HCT116 (cell line): ENCODE measurements at regions not wholly inside any gene's neighbourhood (a gene's known extent, or its start where the extent isn't known, plus 50 kb on each side); places are given as distances from the start of the nearest gene placed in this dataset.

Experiments
- ATAC-seq: fragments of 200-7000 bp; cut with Tn5 transposase; 2 replicates; pipeline ENCODE4 v1.9.1; 2020; ENCODE audit warnings: mild to moderate bottlenecking, moderate library complexity
- BruUV-seq: library from RNA; stranded (reverse); fragments of 400-500 nt; replicated peaks from 2 replicates; lab custom pipeline; 2021; lab: Mats Ljungman, UMichigan
- CTCF ChIA-PET: fragments of 300-600 bp; sonication (Branson Sonifier 250); formaldehyde crosslinking; loops from one replicate; lab custom pipeline; 2021; ENCODE audit warnings: antibody characterized with exemption; lab: Charles Lee
- POLR2A ChIA-PET: fragments of 300-600, 350-600 bp; sonication (Branson Sonifier 250); formaldehyde crosslinking; loops from one replicate; lab custom pipeline; 2021; ENCODE audit warnings: antibody characterized with exemption; lab: Charles Lee
- RAD21 ChIA-PET, 2 experiments: fragments of 300-600 bp; sonication (Branson Sonifier 250); formaldehyde crosslinking; loops; one replicate each; lab custom pipeline; 2023; ENCODE audit warnings: low total read pairs in 2 of 2; ENCODE audit not compliant: uncharacterized antibody in 2 of 2, unreplicated experiment in 2 of 2, low non-redundant PET in 1 of 2; lab: Charles Lee
- DNase-seq: peaks from one replicate; pipeline ENCODE4 v3.0.0-alpha.2; 2010; ENCODE audit warnings: low read depth, low spot score
- H2AFZ ChIP-seq: fragments of 200-600 bp; shearing (Covaris generic), sonication (generic); 2 replicates; pipeline ENCODE4 v1.6.1; 2017; ENCODE audit warnings: low read depth, mixed run types, mixed read lengths, antibody characterized with exemption, low read length; ENCODE audit not compliant: poor library complexity, severe bottlenecking
- H3K27ac ChIP-seq: 2 replicates; pipeline ENCODE4 v1.5.1; 2012; ENCODE audit warnings: low read depth, low read length
- H3K27me3 ChIP-seq: fragments of 200-600 bp; sonication (generic); 2 replicates; pipeline ENCODE4 v1.6.1; 2016; ENCODE audit warnings: mixed run types, low read length, mixed read lengths; ENCODE audit not compliant: insufficient read depth
- H3K36me3 ChIP-seq, 2 experiments: fragments of 200-500 bp in 1 of 2; fragments of 200-600 bp in 1 of 2; sonication (Bioruptor generic) in 1 of 2; sonication (generic) in 1 of 2; 2 replicates each; pipeline versions ENCODE4 v1.5.1 to v1.6.1; 2014 to 2016; ENCODE audit warnings: low read length in 2 of 2, inconsistent platforms in 1 of 2, mixed read lengths in 1 of 2, mixed run types in 1 of 2; ENCODE audit not compliant: insufficient read depth in 2 of 2, control insufficient read depth in 1 of 2
- H3K4me1 ChIP-seq, 2 experiments: fragments of 200-600 bp in 1 of 2; sonication (generic) in 1 of 2; 2 replicates each; pipeline versions ENCODE4 v1.5.1 to v1.6.1; 2012 to 2017; ENCODE audit warnings: low read length in 2 of 2, inconsistent platforms in 1 of 2, mild to moderate bottlenecking in 1 of 2, mixed read lengths in 1 of 2, mixed run types in 1 of 2, moderate library complexity in 1 of 2; ENCODE audit not compliant: insufficient read depth in 2 of 2, control insufficient read depth in 1 of 2
- H3K4me2 ChIP-seq: fragments of 200-600 bp; sonication (generic); 2 replicates; pipeline ENCODE4 v1.6.1; 2017; ENCODE audit warnings: mixed run types, low read length, mixed read lengths
- H3K4me3 ChIP-seq, 2 experiments: fragments of 200-600 bp in 1 of 2; sonication (generic) in 1 of 2; replicated peaks in 1 of 2; 2 replicates each; pipeline ENCODE4 v1.5.1; 2011 to 2016; ENCODE audit warnings: low read length in 2 of 2, control low read depth in 1 of 2, low read depth in 1 of 2, mild to moderate bottlenecking in 1 of 2, mixed read lengths in 1 of 2, mixed run types in 1 of 2
- H3K79me2 ChIP-seq: fragments of 200-600 bp; sonication (generic); 2 replicates; pipeline ENCODE4 v1.6.1; 2017; ENCODE audit warnings: mild to moderate bottlenecking, mixed run types, low read length, moderate library complexity, mixed read lengths; ENCODE audit not compliant: insufficient read depth
- H3K9ac ChIP-seq: fragments of 200-600 bp; sonication (generic); 2 replicates; pipeline ENCODE4 v1.6.1; 2016; ENCODE audit warnings: low read length, mixed read lengths
- H3K9me2 ChIP-seq: fragments of 200-600 bp; sonication (generic), shearing (Covaris generic); 2 replicates; pipeline ENCODE4 v1.6.1; 2017; ENCODE audit warnings: mixed run types, mild to moderate bottlenecking, moderate library complexity; ENCODE audit not compliant: insufficient read depth
- H3K9me3 ChIP-seq, 2 experiments: fragments of 200-500 bp in 1 of 2; fragments of 200-600 bp in 1 of 2; sonication (Bioruptor generic) in 1 of 2; sonication (generic) in 1 of 2; 2 replicates each; pipeline ENCODE4 v1.6.1; 2014 to 2017; ENCODE audit warnings: low read length in 2 of 2, mixed read lengths in 2 of 2, inconsistent platforms in 1 of 2, low read depth in 1 of 2, mild to moderate bottlenecking in 1 of 2, mixed run types in 1 of 2, moderate library complexity in 1 of 2; ENCODE audit not compliant: control insufficient read depth in 1 of 2, insufficient read depth in 1 of 2
- H4K20me1 ChIP-seq: fragments of 200-600 bp; sonication (generic), shearing (Covaris generic); 2 replicates; pipeline ENCODE4 v1.6.1; 2017; ENCODE audit warnings: mixed run types, mild to moderate bottlenecking, moderate library complexity; ENCODE audit not compliant: insufficient read depth
- CEBPB ChIP-seq: IDR thresholded peaks from 2 replicates; pipeline ENCODE4 v1.6.1; 2012; ENCODE audit warnings: low read depth
- EZH2 ChIP-seq: fragments of 200-600 bp; sonication (generic); IDR thresholded peaks from 2 replicates; pipeline ENCODE4 v1.6.1; 2017; ENCODE audit warnings: antibody characterized with exemption, mixed run types
- intact Hi-C: fragments of 100-400 bp; cut with micrococcal nuclease; formaldehyde crosslinking; loops from 2 replicates; pipeline ENCODE4 v1.10.0; 2022
- TF ChIP-seq, protein P1 (sequence below): IDR thresholded peaks from 2 replicates; pipeline ENCODE4 v1.6.1; 2012

DNA sequence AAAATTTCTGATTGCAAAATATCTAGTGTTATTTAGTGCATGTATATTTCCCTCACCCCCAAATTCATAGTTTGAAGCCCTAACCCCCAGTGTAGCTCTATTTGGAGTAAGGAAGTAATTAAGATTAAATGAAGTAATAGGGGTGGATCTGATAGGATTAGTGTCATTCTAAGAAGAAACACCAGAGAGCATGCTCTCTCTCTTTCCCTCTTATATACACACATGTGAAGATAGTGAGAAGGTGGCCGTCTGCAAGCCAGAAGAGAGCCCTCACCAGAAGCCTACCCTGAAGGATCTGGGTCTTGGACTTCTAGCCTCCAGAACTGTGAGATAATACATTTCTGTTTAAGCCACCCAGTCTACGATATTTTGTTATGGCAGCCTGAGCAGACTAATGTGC lies 120.3 kb downstream of the TMEM30B start:
- no peak for TF ChIP-seq CEBPB
- TF ChIP-seq, protein P1, sequence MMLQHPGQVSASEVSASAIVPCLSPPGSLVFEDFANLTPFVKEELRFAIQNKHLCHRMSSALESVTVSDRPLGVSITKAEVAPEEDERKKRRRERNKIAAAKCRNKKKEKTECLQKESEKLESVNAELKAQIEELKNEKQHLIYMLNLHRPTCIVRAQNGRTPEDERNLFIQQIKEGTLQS = no peak
- ChIA-PET RAD21 (interaction anchor here in 1 of 2 experiments (0.6 kb wide), 1 partner anchor 14 kb away, joined by 3 read pairs; no protein-coding TSS in a partner anchor), CTCF (no interaction called here), POLR2A (no interaction called here)
- Histone ChIP-seq H3K27ac (no peak overlapping the region), H3K36me3 (no peaks in the 10 kb centered on the region), H4K20me1 (no peaks in the 10 kb centered on the region), H2AFZ (no peak overlapping the region), H3K9me3 (no peaks in the 10 kb centered on the region), H3K27me3 (no peaks in the 10 kb centered on the region), H3K9me2 (no peaks in the 10 kb centered on the region), H3K4me1 (no peaks in the 10 kb centered on the region), H3K79me2 (no peaks in the 10 kb centered on the region), H3K4me2 (no peak overlapping the region), H3K9ac (no peak overlapping the region), H3K4me3 (no peak overlapping the region)
- no TSS peak for BruUV-seq
- ATAC-seq = no peak
- no peak for DNase-seq
- intact Hi-C loops = no loop called here

DNA sequence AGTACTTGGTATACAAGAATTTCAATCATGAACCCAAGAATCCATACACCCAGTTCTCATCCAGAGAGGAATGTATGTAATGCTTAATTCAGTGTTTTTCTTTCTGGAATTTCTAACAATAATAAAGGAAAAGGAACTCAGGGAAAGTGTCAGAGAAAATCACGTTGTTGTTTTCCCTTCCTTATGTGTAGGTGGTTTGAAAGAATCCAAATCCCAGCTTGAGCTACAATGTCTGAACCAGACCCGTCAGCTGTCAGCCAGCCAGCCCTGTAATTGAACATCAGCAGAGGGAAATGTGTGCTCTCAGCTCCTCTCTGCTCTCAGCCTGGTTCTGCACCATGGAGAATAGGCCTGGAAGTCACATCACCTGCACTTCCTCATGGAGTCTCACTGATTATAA lies 126.5 kb downstream of the TMEM30B start:
- RAD21 ChIA-PET = no interaction called here

More for the DNA sequence above, 126.5 kb downstream of the TMEM30B start:
- no peaks in the 10 kb centered on the region for H3K9me3 ChIP-seq
- TF ChIP-seq EZH2 = no peak
- no peaks in the 10 kb centered on the region for H3K36me3 ChIP-seq
- H3K27me3 ChIP-seq = no peaks in the 10 kb centered on the region
- POLR2A ChIA-PET = no interaction called here
- no peaks in the 10 kb centered on the region for H4K20me1 ChIP-seq
- ATAC-seq (no peak), DNase-seq (no peak)
- H3K9ac ChIP-seq = no peak overlapping the region
- no TSS peak for BruUV-seq
- no peaks in the 10 kb centered on the region for H3K79me2 ChIP-seq
- CTCF ChIA-PET = no interaction called here
- H3K9me2 ChIP-seq = no peaks in the 10 kb centered on the region
- H3K4me1 ChIP-seq = peaks cover 7 to 19% of the 10 kb centered on the region in 2 experiments
- no peak overlapping the region for H2AFZ ChIP-seq
- intact Hi-C loops = no loop called here
- no peak overlapping the region for H3K27ac ChIP-seq
- H3K4me3 ChIP-seq = no peak overlapping the region
- H3K4me2 ChIP-seq = no peak overlapping the region
